Fibroblast of lung (primary cell): ENCODE measurements at regions not wholly inside any gene's neighbourhood (a gene's known extent, or its start where the extent isn't known, plus 50 kb on each side); places are given as distances from the start of the nearest gene placed in this dataset.

Experiments
- DNase-seq, 2 donors: peaks; one replicate each; pipeline versions ENCODE4 v3.0.0 to v3.0.0-alpha.2; 2010; ENCODE audit warnings: low read depth in 2 of 2
- H2AFZ ChIP-seq: 2 replicates; pipeline ENCODE4 v1.5.1; 2012; ENCODE audit warnings: low read length, control low read depth, inconsistent platforms
- H3K27ac ChIP-seq: 2 replicates; pipeline ENCODE4 v1.5.1; 2011; ENCODE audit warnings: low read length, control low read depth; ENCODE audit not compliant: insufficient read depth
- H3K27me3 ChIP-seq: 2 replicates; pipeline ENCODE4 v1.5.1; 2011; ENCODE audit warnings: mild to moderate bottlenecking, low read length; ENCODE audit not compliant: control insufficient read depth, insufficient read depth
- H3K36me3 ChIP-seq: 2 replicates; pipeline ENCODE4 v1.5.1; 2011; ENCODE audit warnings: low read length; ENCODE audit not compliant: control insufficient read depth, insufficient read depth
- H3K4me1 ChIP-seq: 2 replicates; pipeline ENCODE4 v1.5.1; 2011; ENCODE audit warnings: low read length; ENCODE audit not compliant: control insufficient read depth, insufficient read depth; ENCODE audit errors: extremely low read depth
- H3K4me2 ChIP-seq: 2 replicates; pipeline ENCODE4 v1.5.1; 2011; ENCODE audit warnings: low read length, control low read depth; ENCODE audit not compliant: insufficient read depth; ENCODE audit errors: extremely low read depth
- H3K4me3 ChIP-seq, 4 experiments: fragments of 200-600 bp in 1 of 4; sonication (generic) in 1 of 4; replicated peaks in 1 of 4; 2 replicates each; pipeline ENCODE4 v1.5.1; 2011 to 2016; ENCODE audit warnings: low read length in 4 of 4, low read depth in 3 of 4, mild to moderate bottlenecking in 3 of 4, control low read depth in 2 of 4, inconsistent platforms in 1 of 4, mixed read lengths in 1 of 4; ENCODE audit not compliant: insufficient read depth in 1 of 4; ENCODE audit errors: control extremely low read depth in 1 of 4
- H3K79me2 ChIP-seq: 2 replicates; pipeline ENCODE4 v1.5.1; 2012; ENCODE audit warnings: mild to moderate bottlenecking, low read length, inconsistent platforms; ENCODE audit not compliant: control insufficient read depth, insufficient read depth
- H3K9ac ChIP-seq: 2 replicates; pipeline ENCODE4 v1.5.1; 2011; ENCODE audit warnings: mild to moderate bottlenecking, low read length, control low read depth; ENCODE audit not compliant: insufficient read depth
- H3K9me3 ChIP-seq: 2 replicates; pipeline ENCODE4 v1.5.1; 2012; ENCODE audit warnings: low read depth, low read length; ENCODE audit not compliant: control insufficient read depth, insufficient read depth
- H4K20me1 ChIP-seq: 2 replicates; pipeline ENCODE4 v1.5.1; 2011; ENCODE audit warnings: low read length; ENCODE audit not compliant: control insufficient read depth, insufficient read depth; ENCODE audit errors: extremely low read depth
- EZH2 ChIP-seq: IDR thresholded peaks from 2 replicates; pipeline ENCODE4 v1.5.1; 2012; ENCODE audit warnings: low read length, control low read depth, mild to moderate bottlenecking; ENCODE audit errors: missing control alignments
- TF ChIP-seq, protein P1 (sequence below), 2 donors: IDR thresholded peaks in 1 of 2; conservative IDR thresholded peaks in 1 of 2; 1 replicate in 1 of 2; 2 replicates in 1 of 2; pipeline ENCODE4 v1.5.1; 2011 to 2012; ENCODE audit warnings: low read length in 2 of 2, control low read depth in 1 of 2, inconsistent platforms in 1 of 2, low read depth in 1 of 2, mild to moderate bottlenecking in 1 of 2

DNA sequence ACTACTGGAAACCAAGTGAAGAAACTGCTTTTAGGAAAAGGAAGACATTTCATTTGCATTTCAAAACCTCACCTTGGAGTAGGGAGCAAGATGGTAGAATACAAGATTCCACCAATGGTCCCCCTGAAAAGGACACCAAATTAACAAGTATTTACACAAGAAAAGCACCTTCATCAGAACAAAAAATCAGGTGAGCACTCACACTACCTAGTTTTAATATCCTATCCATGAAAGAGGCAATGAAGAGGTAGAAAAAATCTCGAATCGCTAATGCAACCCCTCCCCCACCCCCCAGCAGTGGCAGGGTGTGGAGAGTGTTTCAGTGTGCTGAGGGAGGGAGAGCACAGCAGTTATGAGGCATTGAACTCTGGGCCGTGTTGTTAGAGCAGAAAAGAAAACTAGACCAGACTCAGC lies 1397.0 kb upstream of the C9orf72 start:
- no peak for DNase-seq
- no peaks in the 10 kb centered on the region for H3K9me3 ChIP-seq
- no peaks in the 10 kb centered on the region for H3K27me3 ChIP-seq
- no peak overlapping the region for H2AFZ ChIP-seq
- no peak overlapping the region for H3K4me2 ChIP-seq
- no peaks in the 10 kb centered on the region for H4K20me1 ChIP-seq
- no peaks in the 10 kb centered on the region for H3K36me3 ChIP-seq
- no peaks in the 10 kb centered on the region for H3K79me2 ChIP-seq
- H3K4me1 ChIP-seq = no peaks in the 10 kb centered on the region
- TF ChIP-seq, protein P1, sequence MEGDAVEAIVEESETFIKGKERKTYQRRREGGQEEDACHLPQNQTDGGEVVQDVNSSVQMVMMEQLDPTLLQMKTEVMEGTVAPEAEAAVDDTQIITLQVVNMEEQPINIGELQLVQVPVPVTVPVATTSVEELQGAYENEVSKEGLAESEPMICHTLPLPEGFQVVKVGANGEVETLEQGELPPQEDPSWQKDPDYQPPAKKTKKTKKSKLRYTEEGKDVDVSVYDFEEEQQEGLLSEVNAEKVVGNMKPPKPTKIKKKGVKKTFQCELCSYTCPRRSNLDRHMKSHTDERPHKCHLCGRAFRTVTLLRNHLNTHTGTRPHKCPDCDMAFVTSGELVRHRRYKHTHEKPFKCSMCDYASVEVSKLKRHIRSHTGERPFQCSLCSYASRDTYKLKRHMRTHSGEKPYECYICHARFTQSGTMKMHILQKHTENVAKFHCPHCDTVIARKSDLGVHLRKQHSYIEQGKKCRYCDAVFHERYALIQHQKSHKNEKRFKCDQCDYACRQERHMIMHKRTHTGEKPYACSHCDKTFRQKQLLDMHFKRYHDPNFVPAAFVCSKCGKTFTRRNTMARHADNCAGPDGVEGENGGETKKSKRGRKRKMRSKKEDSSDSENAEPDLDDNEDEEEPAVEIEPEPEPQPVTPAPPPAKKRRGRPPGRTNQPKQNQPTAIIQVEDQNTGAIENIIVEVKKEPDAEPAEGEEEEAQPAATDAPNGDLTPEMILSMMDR (conservative IDR thresholded peaks at IDR 0.05 in 1 of 2, IDR thresholded peaks at IDR 0.05 in 1 of 2; ENCODE audit: low read depth in 1 of 2, low read length in 2 of 2) = no peak
- TF ChIP-seq EZH2 = no peak
- no peak overlapping the region for H3K9ac ChIP-seq
- H3K4me3 ChIP-seq = no peak overlapping the region
- H3K27ac ChIP-seq = no peak overlapping the region

DNA sequence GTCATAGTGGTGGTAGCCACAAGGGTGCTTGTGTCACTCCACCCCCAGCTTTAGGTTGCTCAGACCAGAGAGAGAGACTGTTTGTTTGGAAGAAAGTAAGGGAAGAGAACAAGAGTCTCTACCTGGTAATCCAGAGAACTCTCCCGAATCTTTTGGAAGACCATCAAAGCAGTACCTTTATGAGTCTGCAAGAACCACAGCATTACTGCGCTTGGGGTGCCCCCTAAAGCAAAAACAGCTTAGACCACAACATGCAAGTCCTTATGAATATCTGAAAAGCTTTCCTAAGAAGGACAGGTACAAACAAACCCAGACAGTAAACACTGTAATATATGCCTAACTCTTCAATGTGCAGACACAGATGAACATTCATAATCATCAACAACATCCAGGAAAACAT lies 1398.6 kb upstream of the C9orf72 start:
- DNase-seq = no peak
- Histone ChIP-seq H3K9me3 (no peaks in the 10 kb centered on the region), H3K27me3 (no peaks in the 10 kb centered on the region), H3K36me3 (no peaks in the 10 kb centered on the region), H3K4me2 (no peak overlapping the region), H4K20me1 (no peaks in the 10 kb centered on the region), H3K4me3 (no peak overlapping the region), H3K27ac (no peak overlapping the region), H3K79me2 (no peaks in the 10 kb centered on the region), H2AFZ (no peak overlapping the region), H3K9ac (no peak overlapping the region), H3K4me1 (no peaks in the 10 kb centered on the region)
- TF ChIP-seq, protein P1 (conservative IDR thresholded peaks at IDR 0.05 in 1 of 2, IDR thresholded peaks at IDR 0.05 in 1 of 2; ENCODE audit: low read depth in 1 of 2, low read length in 2 of 2) = no peak
- TF ChIP-seq EZH2 = no peak

DNA sequence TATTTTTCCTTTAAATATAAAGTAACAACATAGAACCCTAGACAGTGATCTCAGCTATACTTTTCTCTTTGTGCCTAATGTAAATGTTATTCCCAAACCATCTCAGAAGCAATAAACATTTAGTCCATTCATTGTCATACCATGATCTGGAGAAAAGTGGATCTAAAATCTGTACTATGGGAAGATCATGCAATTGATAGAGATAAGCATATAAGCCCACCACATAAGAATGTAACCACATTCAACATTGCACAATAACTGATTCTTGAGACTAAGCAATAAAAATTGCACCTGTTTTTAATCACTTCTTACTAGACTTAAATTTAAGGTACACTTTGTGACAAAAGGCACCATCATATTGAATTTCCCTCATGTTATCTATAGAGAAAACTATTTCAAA lies 1403.0 kb upstream of the C9orf72 start:
- no peak overlapping the region for H2AFZ ChIP-seq
- H3K27me3 ChIP-seq = no peaks in the 10 kb centered on the region
- H3K36me3 ChIP-seq = no peaks in the 10 kb centered on the region
- H3K4me1 ChIP-seq = no peaks in the 10 kb centered on the region
- H3K4me2 ChIP-seq = no peak overlapping the region
- no peaks in the 10 kb centered on the region for H4K20me1 ChIP-seq
- no peak for DNase-seq
- H3K9ac ChIP-seq = no peak overlapping the region
- H3K79me2 ChIP-seq = no peaks in the 10 kb centered on the region
- TF ChIP-seq, protein P1 (conservative IDR thresholded peaks at IDR 0.05 in 1 of 2, IDR thresholded peaks at IDR 0.05 in 1 of 2; ENCODE audit: low read depth in 1 of 2, low read length in 2 of 2) = no peak
- no peak for TF ChIP-seq EZH2
- no peak overlapping the region for H3K27ac ChIP-seq
- no peaks in the 10 kb centered on the region for H3K9me3 ChIP-seq
- H3K4me3 ChIP-seq = no peak overlapping the region
